ENCODE measurements at regions not wholly inside any gene's neighbourhood (a gene's known extent, or its start where the extent isn't known, plus 50 kb on each side); places are given as distances from the start of the nearest gene placed in this dataset.

DNA sequence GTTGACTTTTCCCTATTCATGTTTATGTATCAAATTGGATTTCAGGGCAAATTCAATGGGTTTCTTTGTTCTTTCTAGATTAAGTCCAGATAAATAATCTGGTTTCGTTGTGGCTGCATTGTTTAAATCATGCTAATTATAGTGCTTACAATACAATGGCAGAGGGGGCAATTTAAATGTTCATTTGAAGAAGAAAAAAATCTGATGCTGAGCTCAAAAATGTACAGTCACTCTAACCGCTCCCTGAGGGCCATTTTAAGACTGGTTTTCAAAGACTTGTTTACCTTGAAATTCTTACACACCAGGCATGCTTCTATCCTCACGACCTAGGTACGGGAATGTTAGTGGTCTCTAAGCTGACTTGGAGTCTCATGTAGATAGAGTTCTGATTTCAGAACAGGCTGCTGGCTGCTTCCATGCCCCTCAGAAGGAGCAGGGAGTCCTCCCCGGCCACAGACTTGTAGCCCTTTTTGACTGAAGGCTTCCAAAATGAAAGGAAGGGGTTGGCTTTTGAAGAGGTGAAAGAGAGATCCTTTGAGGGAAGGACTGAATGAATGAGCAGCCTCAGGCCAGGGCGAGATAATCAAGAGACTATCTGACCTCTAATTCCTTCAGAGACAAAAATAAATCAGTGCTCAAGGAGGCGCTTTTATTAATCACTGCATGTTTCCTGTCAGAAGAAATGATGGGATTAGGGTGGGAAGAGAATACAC, 86.1 kb upstream of the ZNF217 start:
- TF ChIP-seq POLR2A (IDR thresholded peaks at IDR 0.05): no peak
- TF ChIP-seq, protein P1, sequence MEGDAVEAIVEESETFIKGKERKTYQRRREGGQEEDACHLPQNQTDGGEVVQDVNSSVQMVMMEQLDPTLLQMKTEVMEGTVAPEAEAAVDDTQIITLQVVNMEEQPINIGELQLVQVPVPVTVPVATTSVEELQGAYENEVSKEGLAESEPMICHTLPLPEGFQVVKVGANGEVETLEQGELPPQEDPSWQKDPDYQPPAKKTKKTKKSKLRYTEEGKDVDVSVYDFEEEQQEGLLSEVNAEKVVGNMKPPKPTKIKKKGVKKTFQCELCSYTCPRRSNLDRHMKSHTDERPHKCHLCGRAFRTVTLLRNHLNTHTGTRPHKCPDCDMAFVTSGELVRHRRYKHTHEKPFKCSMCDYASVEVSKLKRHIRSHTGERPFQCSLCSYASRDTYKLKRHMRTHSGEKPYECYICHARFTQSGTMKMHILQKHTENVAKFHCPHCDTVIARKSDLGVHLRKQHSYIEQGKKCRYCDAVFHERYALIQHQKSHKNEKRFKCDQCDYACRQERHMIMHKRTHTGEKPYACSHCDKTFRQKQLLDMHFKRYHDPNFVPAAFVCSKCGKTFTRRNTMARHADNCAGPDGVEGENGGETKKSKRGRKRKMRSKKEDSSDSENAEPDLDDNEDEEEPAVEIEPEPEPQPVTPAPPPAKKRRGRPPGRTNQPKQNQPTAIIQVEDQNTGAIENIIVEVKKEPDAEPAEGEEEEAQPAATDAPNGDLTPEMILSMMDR (IDR thresholded peaks at IDR 0.05): no peak

Data from breast epithelium (tissue), 3 donors.